ENCODE measurements at regions not wholly inside any gene's neighbourhood (a gene's known extent, or its start where the extent isn't known, plus 50 kb on each side); places are given as distances from the start of the nearest gene placed in this dataset.
A peak's percentile ranks its signal among the peaks of the same experiment; 100 is the strongest.

GRCh38 chr12:66859751-66860440 lies 181.0 kb upstream of the GRIP1 start:
- no peaks in the 10 kb centered on the region for H3K27me3 ChIP-seq
- TF ChIP-seq POLR2AphosphoS5 (IDR thresholded peaks at IDR 0.05; ENCODE audit: insufficient read depth in 1 of 2, low read depth in 1 of 2), result no peak
- no peaks in the 10 kb centered on the region for H3K36me3 ChIP-seq
- no peaks in the 10 kb centered on the region for H3K4me1 ChIP-seq
- H3K4me3 ChIP-seq, result no peak overlapping the region
- H3K27ac ChIP-seq, result no peak overlapping the region
- DNase-seq (ENCODE audit: extremely low spot score in 2 of 2), result no peak
- intact Hi-C loops (cut with DNase I), result no loop called here
- H3K9me3 ChIP-seq, result no peaks in the 10 kb centered on the region

DNA sequence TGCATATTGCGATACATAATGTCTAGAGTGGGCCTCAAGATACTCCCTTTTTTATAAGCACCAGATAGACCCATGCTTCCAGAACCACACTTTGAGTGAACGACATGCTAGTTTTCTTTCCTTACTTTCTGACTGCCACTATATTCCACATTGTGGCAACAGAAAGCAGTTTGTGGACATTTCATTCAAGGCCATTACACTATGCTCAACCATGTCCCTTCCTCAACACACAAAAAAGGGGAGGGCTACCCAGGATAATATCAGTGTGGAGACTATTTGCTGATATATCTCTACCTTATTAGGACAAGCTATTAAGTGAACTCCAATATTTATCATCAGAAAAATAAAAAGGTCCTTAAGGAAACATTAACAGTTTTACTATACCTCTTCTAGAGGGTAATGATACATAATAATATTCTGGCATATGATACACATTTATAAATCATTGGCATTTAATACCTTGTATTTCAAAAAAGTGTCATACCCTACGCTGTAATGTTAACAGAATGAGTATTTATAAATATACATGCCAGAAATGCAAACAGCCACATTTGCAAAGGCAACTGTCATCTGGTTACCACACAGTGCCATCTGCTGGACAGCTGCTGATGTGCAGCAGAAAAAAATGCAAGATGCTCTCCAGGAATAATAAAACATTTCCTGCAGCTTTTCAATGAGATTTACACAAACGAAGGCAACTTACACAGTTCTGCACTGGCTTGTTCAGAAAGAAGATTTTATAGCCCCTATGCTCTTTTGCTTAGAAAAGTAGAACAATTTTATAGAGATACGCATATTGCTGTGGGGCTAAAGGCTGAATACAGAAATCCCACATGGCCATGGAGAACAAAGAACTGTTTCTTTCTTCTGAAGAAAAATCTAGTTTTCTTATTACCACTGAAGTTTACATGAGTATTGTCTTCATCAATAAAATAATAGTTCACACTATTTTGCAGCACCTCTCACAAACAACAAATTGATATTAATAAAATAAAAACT lies 182.2 kb upstream of the GRIP1 start:
- TF ChIP-seq POLR2A (IDR thresholded peaks at IDR 0.05), result no peak
- TF ChIP-seq CTCF (IDR thresholded peaks at IDR 0.05), result peak; percentile 60 to 68 (median 63)
- TF ChIP-seq POLR2AphosphoS5 (IDR thresholded peaks at IDR 0.05; ENCODE audit: insufficient read depth in 1 of 2, low read depth in 1 of 2), result no peak
- Histone ChIP-seq H3K36me3 (no peaks in the 10 kb centered on the region), H3K4me1 (no peaks in the 10 kb centered on the region), H3K4me3 (no peak overlapping the region), H3K27me3 (no peaks in the 10 kb centered on the region), H3K9me3 (no peaks in the 10 kb centered on the region), H3K27ac (no peak overlapping the region)
- intact Hi-C loops (cut with DNase I), result no loop called here
- DNase-seq (ENCODE audit: extremely low spot score in 2 of 2), result no peak

- Histone ChIP-seq H3K4me3 (no peak overlapping the region), H3K36me3 (no peaks in the 10 kb centered on the region), H3K27ac (no peak overlapping the region), H3K27me3 (no peaks in the 10 kb centered on the region), H3K4me1 (no peaks in the 10 kb centered on the region), H3K9me3 (no peaks in the 10 kb centered on the region)
- no peak for DNase-seq (ENCODE audit: extremely low spot score in 2 of 2)
- TF ChIP-seq POLR2AphosphoS5 (IDR thresholded peaks at IDR 0.05; ENCODE audit: insufficient read depth in 1 of 2, low read depth in 1 of 2) (no peak), POLR2A (IDR thresholded peaks at IDR 0.05) (no peak), CTCF (IDR thresholded peaks at IDR 0.05) (no peak)
- intact Hi-C loops (cut with DNase I), result no loop called here
These were observed 183.6 kb upstream of the GRIP1 start for GRCh38 chr12:66862356-66862985.

- Histone ChIP-seq H3K36me3 (no peaks in the 10 kb centered on the region), H3K4me3 (no peak overlapping the region), H3K27ac (no peak overlapping the region), H3K9me3 (no peaks in the 10 kb centered on the region), H3K4me1 (no peaks in the 10 kb centered on the region), H3K27me3 (no peaks in the 10 kb centered on the region)
- no peak for DNase-seq (ENCODE audit: extremely low spot score in 2 of 2)
- intact Hi-C loops (cut with DNase I), result no loop called here
- TF ChIP-seq POLR2AphosphoS5 (IDR thresholded peaks at IDR 0.05; ENCODE audit: insufficient read depth in 1 of 2, low read depth in 1 of 2) (no peak), POLR2A (IDR thresholded peaks at IDR 0.05) (no peak), CTCF (IDR thresholded peaks at IDR 0.05) (no peak)
These were observed 184.4 kb upstream of the GRIP1 start for GRCh38 chr12:66863276-66863675.

DNA sequence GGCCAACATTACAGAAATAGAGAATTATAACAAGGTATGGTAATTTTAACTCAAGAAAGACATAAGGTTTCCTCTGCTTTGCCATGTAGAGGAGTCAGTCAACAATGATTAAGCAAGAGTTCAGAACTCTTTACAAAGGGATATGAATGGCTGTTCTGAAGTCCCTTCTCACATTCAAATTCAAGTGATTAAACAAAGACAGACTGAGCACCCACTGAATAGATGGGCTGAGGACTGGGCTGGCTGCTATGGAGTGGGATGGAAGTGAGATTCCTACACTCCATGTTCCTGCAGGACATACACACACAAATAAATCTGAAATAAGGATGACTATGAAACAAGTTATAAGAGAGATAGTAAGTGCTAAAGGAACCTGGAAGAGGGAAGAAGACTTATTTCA lies 199.0 kb upstream of the GRIP1 start:
- Histone ChIP-seq H3K36me3 (no peaks in the 10 kb centered on the region), H3K4me1 (no peaks in the 10 kb centered on the region), H3K27ac (no peak overlapping the region), H3K9me3 (no peaks in the 10 kb centered on the region), H3K27me3 (no peaks in the 10 kb centered on the region), H3K4me3 (no peak overlapping the region)
- no peak for DNase-seq (ENCODE audit: extremely low spot score in 2 of 2)
- intact Hi-C loops (cut with DNase I), result no loop called here
- TF ChIP-seq POLR2AphosphoS5 (IDR thresholded peaks at IDR 0.05; ENCODE audit: insufficient read depth in 1 of 2, low read depth in 1 of 2) (no peak), POLR2A (IDR thresholded peaks at IDR 0.05) (no peak), CTCF (IDR thresholded peaks at IDR 0.05) (no peak)

All from vagina (tissue), 2 donors.